C4-2B (cell line): ENCODE measurements at regions not wholly inside any gene's neighbourhood (a gene's known extent, or its start where the extent isn't known, plus 50 kb on each side); places are given as distances from the start of the nearest gene placed in this dataset.

Source experiments
- CTCF ChIP-seq: fragments of 450-650 bp; conservative IDR thresholded peaks from 2 replicates; pipeline ENCODE4 v1.5.1; 2017; ENCODE audit warnings: mild to moderate bottlenecking
- ZFX ChIP-seq: fragments of 450-650 bp; IDR thresholded peaks from 2 replicates; pipeline ENCODE4 v1.6.1; 2017

- TF ChIP-seq CTCF: no peak
- no peak for TF ChIP-seq ZFX
Observed at GRCh38 chr9:129390541-129390940, 212.5 kb upstream of the IER5L start.
